GM18508 (cell line): ENCODE measurements at regions not wholly inside any gene's neighbourhood (a gene's known extent, or its start where the extent isn't known, plus 50 kb on each side); places are given as distances from the start of the nearest gene placed in this dataset.

Experiments
- ATAC-seq: cut with Tn5 transposase; IDR thresholded peaks from one replicate; pipeline ENCODE4 v1.9.1; 2021; ENCODE audit warnings: moderate number of reproducible peaks; ENCODE audit not compliant: insufficient read depth, unreplicated experiment

DNA sequence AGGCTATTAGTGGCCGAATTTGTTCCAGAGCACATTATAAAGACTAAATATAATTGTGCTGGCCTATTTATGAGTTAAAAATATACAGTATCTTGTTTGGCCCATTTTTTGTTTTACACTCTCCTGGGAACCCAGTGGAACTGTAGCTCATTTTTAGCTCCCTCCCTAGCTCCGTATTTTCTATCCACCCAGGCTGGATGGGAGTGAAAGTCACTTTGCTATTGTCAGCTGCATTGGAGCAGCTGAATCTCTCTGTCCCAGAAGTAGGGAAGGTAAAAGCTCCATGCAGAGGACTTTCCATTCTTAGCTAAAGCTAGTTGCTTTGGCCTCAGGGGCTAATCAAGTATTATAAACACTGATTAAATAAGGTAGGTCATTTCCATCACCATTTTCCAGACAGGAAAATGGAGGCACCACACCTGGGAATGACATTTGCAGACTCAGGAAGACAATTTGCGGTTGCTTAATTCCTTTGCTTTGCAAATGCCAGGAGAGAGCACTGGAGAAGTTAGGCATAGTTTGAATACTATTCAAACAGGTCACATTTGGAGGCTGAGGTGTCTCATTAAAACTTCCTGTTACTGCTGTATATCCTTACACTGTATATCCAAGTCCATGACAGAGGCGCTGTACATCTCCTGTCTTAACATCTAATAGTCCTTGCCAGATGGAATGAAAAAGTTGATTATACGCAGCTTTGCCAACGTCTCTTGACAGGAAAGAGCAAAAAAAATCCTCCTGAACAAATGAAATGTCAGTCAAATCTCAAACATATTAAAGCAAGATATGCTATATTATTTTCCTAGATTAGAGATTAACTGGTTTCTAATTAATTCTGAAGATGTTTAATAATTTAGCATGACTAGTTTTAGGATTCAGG lies 338.1 kb upstream of the KIRREL3 start:
- no peak for ATAC-seq

DNA sequence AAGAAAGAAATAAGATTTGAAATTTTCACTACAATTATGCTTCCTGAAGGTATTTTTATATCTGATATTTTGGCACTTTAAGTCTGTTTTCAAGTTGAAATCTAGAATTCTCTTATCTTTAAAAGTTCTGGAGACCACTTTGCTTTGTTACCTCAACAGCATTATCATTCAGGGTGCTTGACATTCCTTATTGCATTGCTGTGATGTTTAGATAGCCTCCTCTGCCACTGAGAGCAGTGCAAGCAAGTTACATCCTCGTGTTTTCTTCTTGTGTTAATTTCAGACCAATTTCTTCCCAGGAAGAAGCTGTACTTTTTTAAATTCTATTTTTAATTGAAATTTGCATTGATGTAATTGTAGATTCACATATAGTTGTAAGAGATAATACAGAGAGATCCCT lies 333.9 kb upstream of the KIRREL3 start:
- no peak for ATAC-seq

DNA sequence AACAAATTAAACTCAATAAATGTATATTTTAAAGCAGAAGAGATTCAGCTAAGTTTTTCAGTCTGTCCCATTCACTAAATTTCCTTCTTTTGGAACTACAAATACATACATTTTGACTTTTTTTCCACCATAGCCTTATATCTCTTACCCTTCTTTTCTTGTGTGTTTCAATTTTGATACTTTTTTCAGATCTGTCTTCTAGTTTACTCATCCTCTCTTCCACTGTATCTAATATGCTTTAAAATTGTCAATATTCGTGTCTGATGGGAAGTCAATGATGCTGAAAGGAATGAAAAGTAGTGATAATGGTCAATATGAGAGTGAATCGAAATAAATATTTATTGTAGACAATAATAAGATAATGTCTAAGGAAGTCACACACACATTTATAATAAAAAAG lies 332.3 kb upstream of the KIRREL3 start:
- ATAC-seq, result no peak

DNA sequence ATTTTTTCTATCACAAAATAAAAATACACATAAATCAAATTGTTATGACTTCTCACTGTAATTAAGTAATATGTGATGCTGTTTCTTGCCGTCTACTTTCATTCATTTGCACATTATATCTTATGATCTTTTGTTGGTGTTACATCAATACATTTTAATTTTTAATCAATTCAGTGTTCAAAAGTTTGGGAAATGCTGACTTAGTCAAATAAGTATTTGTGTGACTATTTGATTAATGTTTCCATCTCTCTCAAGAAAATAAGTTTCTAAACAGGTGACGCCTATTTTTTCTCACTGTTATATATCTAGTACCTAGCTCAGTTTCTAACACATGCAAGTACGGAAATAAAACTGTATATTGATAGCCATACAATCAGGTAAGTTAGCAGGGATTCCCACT lies 329.5 kb upstream of the KIRREL3 start:
- no peak for ATAC-seq

DNA sequence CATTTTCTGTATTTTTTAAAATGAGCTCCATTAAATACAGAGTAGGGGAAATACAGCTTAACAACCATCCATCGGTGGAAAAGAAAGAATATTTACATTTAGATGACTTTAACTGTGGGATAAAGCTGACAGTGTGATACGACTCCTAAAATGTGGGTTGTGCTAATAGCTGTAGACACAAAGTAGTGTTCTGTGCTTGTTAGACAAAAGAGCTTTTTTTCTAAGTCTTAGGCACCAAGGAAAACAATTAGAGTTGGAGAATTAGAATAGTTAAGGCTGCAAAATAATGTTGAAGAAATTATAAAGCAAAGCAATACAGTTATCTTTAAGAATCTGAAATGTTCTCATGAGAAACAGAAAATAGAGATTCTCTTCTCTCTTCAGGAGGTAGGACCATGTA lies 307.7 kb upstream of the KIRREL3 start:
- no peak for ATAC-seq

DNA sequence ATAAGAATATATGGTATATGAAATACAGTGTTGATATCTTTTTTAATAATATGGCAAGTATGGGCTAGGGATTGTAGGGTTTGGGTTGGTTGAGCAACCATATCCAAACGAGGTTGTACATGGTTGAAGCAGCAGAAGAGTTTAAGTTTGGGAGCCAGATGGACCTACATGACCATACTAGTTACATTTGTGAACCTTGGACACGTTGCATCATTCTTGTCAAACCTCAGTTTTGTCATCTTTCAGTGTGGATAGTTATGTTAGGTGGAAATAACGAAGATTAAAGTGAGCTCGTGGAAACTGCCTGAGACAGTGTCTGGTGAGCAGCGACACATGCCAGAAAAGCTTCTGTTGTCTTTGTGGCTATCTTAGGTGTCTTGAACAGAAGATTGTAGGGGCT lies 307.1 kb upstream of the KIRREL3 start:
- no peak for ATAC-seq

DNA sequence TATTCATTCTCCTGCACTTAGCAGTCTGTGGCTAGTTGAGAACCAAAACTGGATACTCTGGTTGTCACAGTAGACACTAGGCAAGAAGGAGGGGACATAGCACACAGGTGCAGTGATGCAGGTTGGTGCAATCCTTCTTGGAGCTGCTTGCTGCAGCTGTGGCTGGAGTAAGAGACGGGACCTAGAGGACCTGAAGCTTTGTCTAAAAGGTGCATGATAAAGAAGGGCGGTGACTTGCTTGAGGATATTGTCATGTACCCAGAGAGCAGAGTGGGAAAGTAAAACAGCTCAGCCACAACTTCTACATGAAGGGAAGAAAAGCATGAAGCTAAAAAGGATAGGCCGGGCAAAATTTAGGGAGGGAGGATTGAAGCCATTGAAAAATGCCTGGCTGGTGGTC lies 304.1 kb upstream of the KIRREL3 start:
- ATAC-seq, result no peak

DNA sequence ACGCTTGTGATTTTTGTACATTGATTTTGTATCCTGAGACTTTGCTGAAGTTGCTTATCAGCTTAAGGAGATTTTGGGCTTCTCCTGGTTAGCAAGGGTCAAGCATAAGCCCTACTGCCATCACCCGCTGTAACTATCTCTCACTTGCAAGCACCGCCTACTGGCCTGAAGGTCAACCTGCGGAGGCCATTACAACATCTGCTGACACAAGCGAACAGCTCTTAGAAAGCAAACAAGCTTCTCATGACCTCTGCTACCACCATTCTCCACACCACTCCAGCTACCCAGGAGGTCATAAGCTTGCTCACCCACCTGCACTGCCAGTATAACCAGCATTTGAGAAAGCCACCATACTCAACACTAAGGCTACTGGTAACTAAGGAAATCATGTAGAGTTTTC lies 288.4 kb upstream of the KIRREL3 start:
- no peak for ATAC-seq

DNA sequence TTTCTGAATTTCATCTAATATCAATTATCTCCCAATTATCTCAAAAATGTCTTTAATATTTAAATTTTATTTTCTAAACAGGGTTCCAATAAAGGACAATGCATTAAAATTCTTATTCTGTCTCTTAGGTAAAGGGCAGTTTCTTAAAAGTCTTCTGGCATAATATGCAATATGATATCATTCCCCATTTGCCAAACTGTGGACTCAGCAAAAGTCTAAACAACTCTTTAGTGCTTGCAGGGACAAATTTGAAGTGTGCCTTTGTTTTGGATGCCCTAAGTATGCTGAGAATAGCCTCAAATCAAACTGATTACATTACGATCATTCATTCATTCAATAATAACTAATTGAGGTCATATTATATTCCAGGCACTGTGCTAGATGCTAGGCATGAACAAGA lies 281.0 kb upstream of the KIRREL3 start:
- ATAC-seq, result no peak

DNA sequence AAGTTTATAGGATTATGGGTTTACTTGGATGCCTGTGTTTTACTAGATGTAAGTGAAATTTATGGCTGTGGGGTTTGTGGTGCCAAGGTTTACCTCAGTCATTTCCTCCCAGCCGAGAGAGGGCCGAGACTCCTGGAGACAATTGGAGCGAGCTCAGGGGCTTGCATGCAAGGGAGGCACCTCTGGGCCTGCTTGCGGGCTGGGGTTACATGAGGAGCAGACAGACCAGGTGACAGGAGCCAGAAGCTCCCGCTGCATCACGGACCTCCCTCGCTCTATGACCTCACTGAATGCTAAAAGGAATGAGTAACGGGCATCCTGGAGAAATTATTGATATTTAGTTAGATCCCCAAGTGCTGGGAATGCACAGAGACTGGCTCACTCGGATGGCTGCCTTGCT lies 275.2 kb upstream of the KIRREL3 start:
- ATAC-seq, result no peak

DNA sequence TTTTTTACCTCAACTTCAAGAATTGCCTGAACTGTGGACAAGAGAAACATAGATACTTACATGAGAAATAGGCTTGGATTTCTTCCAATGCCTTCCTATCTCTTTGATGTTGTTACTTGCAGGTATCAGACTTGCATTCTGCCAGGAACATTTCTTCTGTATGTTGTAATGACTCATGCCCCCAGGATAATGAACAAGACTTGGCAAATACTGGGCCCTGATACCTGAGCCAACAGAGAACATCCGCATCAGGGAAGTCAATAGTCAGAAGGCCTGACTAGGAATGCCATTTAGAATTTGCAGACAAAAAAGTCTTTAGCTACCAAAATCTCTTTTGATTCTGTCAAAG lies 273.7 kb upstream of the KIRREL3 start:
- ATAC-seq, result no peak

DNA sequence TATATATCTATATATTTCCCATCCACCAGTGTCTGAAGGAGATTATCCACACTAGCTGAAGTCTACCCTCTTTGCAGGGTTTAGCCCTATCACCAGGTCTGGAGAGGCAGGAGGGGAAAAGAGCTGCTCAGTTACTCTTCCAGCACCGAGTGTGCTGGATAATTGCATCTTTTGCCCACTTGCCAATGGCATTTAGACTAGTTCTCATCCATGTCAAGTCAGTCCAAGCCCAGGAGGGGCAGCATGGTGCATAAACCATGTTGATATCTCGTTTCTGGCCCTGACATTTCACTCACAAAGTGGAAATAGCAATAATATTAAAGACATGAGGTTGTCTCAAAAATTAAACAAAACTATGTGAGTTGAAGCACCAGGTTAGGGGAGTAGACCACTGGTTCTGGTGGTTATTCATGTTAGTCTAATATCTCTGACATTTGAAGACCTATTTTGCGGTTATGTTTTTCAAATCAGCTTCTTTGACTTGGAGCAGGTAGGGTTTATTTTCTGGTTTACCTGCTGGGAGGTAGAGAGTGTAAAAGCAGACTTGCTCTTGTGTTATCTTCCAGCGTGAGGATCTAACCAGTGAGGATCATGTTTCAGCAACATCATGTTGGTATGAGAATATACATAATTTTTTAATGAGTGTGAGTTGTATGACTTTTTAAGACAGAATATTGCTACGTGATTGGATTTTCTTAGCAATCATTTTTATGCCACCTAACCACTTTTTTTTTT lies 273.2 kb upstream of the KIRREL3 start:
- ATAC-seq, result no peak

DNA sequence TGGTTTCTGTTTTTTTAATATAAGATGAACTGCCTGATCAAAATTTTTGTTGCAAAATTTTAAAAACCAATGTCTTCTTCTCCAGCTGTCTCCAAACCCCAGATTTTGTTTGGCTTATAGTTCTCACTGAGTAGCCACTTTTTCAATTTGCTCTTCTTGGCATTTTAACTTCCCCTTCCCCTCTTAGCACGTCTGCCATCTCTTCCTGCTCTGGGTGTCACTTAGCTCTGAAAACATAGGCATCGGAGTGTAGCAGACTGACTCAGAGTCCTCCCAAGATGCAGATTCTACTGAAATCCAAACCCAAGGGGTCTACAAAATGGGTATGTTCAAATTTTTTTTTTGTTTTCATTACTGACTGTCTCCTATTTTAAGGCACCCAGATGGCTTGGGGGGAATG lies 270.3 kb upstream of the KIRREL3 start:
- ATAC-seq, result no peak

DNA sequence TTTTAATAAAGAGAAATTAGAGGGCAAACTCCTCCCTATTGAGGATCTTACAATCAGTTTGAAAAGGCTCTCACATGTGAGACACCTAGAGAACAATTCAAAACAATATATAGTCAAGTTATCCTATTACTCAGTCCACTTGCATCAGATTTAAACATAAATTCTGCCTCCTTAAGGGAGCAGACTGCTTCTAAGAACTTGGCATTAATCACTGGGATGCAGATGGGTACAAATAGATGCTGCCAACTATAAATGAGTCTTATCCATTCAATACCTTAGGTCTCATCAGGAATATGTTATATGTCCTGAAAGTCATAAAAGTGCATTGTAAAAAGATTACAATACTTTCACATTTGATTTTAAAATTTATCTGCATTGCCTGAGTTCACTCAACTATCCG lies 269.3 kb upstream of the KIRREL3 start:
- no peak for ATAC-seq

DNA sequence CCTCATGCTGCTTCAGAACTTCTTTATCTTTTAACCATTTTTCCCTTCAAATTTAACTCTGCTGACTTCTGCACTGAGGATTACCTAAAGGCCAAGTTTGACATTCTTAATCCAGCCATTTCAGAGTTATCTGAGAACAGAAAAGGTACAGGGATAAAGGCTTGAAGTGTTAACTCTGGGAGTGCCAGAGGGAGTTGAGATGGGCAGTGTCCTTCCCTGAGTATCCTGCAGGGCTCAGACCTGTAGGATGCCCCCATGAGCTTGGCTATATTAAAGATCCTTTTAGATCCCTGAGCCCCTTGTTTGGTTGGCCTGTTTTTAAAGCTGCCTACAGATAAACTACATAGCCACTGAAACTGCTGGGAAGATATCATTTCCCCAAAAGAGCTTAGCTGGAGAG lies 268.4 kb upstream of the KIRREL3 start:
- ATAC-seq, result no peak

DNA sequence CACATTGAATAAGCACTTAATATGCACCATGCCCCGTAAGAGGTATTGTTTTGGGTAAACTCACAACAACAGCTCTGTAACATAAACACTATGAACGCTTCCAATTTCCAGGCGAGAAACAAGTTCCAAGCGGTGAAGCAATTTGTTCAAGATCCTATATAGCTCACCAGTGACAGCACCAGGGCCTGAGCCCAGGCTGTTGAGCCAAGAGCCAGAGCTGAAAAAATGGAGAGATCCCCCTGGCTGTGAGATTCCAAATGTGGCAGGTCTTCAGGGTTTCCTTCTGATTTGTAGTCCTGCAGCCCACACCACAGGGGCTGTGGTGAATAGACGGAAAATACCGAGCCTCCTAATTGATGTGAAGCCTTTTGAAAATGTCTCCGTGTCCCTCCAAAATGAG lies 268.0 kb upstream of the KIRREL3 start:
- no peak for ATAC-seq

DNA sequence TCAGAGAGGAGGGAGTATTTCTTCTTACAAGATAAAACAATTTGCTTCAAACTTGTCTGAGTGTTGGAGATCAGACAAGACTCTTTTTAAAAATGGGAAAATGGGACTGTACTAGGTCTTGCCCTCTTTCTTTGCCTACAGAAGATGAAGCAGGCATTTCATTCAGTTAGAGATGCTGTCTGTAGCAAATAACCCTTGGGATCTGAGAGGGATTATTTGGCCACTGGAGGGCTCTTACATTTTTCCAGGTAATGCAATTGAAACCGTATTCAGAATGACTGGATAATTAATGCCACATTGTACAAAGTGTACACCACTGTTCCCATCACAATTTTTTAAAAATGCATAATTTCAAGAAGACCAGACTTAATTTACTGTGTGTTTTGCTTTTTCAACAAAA lies 258.5 kb upstream of the KIRREL3 start:
- ATAC-seq, result no peak

DNA sequence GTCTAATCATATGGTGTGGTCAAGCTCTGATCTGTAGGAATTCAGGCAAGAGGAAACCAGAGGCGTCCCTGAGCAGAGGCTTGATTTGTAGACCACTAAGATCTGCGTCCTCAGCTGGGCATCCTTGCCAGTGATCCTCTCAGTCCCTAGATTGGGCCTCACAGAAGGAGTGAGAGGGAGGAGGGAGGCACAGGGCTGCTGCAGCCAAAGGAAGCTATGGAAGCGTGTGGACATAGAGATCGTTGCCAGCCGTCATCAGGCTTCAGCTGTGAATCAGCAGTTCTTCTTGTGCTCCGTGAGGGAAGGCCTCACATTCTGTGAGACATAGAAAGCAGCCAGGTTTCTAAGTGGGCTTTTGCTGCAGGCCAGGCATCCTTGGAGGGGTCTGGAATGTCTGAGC lies 254.6 kb upstream of the KIRREL3 start:
- no peak for ATAC-seq

DNA sequence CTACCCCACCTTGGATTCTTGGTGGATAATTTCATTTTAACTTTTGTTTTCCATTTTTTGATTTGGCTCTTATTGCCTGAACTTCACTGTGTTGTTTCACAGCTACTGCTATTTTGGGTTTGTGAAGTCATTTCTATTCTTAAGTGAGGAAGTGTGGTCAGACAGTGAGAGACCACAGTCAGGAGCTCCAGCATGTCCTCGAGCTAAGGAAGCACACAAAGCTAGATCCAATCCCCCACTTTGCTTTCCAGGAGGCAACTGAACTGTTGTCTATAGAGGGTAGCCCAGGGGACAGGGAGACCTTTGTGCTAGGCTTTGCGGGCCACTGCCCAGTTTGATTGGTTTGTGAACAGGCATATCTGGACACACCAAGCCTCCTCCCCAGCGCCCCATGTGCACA lies 251.8 kb upstream of the KIRREL3 start:
- ATAC-seq, result no peak

DNA sequence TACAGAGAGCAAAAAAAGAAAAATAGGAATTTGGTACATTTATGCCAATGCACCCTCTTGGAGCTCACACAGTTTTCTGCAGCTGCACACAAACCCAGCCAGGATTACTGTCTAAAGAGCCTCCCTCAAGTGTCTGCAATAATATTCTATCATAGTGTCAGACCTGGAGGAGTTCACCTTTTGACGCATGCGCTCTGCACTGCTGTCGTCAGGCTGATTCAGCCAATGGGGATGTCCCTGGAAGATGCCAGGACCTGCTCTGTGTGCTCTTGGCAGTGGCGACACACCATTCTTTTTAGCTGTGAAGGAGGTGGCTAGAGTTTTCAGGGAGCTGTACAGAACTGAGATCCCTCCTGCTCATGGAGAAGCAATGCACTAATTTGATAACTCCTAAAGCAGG lies 249.0 kb upstream of the KIRREL3 start:
- no peak for ATAC-seq

DNA sequence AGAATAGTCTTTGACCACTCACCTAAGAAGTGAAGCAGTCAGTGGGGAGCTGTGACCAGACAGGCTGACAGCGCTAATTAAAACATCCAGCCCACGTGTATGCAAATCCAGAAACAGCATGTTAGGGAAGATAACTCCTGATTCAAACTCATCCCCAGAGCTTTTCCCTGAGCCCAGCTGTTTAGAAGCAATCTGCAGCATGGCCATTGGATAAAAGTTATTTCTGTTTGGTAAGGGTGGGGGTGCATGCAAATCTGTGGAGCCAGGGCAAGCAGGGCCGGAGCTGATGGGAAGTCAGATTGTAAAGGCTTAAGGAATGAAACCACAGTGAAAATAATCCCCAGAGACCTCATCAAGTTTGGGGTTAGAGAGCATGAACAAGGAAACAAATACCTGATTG lies 247.9 kb upstream of the KIRREL3 start:
- no peak for ATAC-seq

DNA sequence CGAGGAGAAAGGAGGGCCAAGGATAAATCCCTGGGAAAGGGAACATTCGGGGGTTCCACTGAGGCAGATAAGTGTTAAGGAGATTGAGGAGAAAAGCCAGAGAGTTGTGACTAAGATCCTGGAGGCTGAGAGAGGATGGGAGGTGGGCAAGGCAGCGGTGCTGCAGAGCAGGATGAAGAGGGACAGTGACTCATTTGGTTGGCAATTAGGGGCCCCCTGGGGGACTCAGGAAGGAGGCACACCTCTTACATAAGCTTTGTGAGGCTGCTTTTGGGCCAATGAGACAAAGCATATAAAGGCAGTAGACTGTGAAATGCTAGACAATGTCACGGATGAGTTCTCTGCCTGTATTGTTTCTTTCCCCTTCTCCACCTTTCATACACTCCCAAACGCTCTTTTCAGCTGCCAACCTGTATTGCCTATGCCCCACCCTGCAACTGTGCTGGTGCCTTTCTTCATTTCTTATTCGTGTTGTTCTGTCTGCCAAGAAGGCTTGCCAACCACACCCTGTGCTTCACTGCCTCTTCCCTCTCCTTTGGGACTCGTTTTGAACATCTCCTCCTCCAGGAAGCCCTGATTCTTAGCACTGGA lies 246.8 kb upstream of the KIRREL3 start:
- no peak for ATAC-seq
